ENCODE measurements at regions not wholly inside any gene's neighbourhood (a gene's known extent, or its start where the extent isn't known, plus 50 kb on each side); places are given as distances from the start of the nearest gene placed in this dataset.

DNA sequence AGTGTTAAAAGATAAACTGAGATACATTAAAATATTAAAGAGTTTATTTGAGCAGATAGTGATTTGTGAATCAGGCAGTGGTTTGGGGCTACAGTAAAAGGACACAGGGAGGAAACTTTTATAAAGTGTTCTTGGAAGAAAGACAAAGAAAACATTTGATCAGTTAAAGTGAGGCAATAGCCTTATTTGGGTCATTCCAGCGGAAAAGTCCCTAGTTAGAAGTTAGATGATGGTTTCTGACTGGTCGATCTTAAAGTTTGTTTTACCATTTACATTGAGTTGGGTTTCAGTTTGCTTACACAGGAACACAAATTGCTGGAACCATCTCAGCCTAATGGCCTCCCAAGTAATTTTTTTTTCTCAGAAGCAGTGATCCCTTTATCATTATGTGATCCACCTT, 69.7 kb downstream of the PPP1R2C start:
- TF ChIP-seq TAF1 (IDR thresholded peaks at IDR 0.05; ENCODE audit: low read depth) = no peak
- no peak for TF ChIP-seq EGR1 (IDR thresholded peaks at IDR 0.05)
- TF ChIP-seq, protein P1, sequence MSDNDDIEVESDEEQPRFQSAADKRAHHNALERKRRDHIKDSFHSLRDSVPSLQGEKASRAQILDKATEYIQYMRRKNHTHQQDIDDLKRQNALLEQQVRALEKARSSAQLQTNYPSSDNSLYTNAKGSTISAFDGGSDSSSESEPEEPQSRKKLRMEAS (IDR thresholded peaks at IDR 0.05) = no peak
- TF ChIP-seq ZBTB7A (IDR thresholded peaks at IDR 0.05; ENCODE audit: low read depth) = no peak
- no peak for TF ChIP-seq CEBPB (IDR thresholded peaks at IDR 0.05)
- TF ChIP-seq EP300 (IDR thresholded peaks at IDR 0.05; ENCODE audit: borderline replicate concordance) = no peak

- TF ChIP-seq TCF12 (IDR thresholded peaks at IDR 0.05; ENCODE audit: low read depth) (no peak), FOXM1 (IDR thresholded peaks at IDR 0.05; ENCODE audit: borderline replicate concordance, low read depth) (no peak), TEAD4 (IDR thresholded peaks at IDR 0.05) (no peak), REST (IDR thresholded peaks at IDR 0.05; ENCODE audit: low read depth) (no peak), CEBPB (IDR thresholded peaks at IDR 0.05) (no peak), ZBTB7A (IDR thresholded peaks at IDR 0.05; ENCODE audit: low read depth) (no peak), EGR1 (IDR thresholded peaks at IDR 0.05) (no peak), CREB1 (IDR thresholded peaks at IDR 0.05; ENCODE audit: low read depth) (no peak), NFIC (IDR thresholded peaks at IDR 0.05) (no peak)
- TF ChIP-seq, protein P1 (IDR thresholded peaks at IDR 0.05) = no peak
Measured at GRCh38 chrX:42707742-42708141, 70.2 kb downstream of the PPP1R2C start.

DNA sequence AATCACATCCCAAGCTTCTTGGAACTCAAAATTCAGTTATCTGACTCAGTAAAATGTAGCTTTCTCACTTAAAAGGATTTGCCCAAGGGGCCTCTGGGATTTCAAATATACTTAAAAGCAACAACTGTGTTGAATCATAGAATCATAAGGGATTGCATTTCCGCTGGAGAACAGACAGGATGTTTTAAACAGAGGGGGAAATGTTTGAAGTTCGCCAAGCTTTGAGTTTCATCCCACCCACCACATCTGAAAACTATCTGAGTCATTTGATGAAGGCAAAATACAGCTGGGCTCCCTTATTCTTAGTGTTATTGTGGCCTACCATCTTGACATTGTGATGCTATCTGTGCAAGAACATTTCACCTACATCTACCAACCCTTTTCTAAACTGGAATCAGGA, 73.5 kb downstream of the PPP1R2C start:
- TF ChIP-seq TAF1 (IDR thresholded peaks at IDR 0.05; ENCODE audit: low read depth) = no peak
- no peak for TF ChIP-seq CREB1 (IDR thresholded peaks at IDR 0.05; ENCODE audit: low read depth)
- no peak for TF ChIP-seq CEBPB (IDR thresholded peaks at IDR 0.05)
- no peak for TF ChIP-seq EGR1 (IDR thresholded peaks at IDR 0.05)
- TF ChIP-seq FOXM1 (IDR thresholded peaks at IDR 0.05; ENCODE audit: borderline replicate concordance, low read depth) = no peak

GRCh38 chrX:42697544-42697943, 80.4 kb downstream of the PPP1R2C start:
- TF ChIP-seq TEAD4 (IDR thresholded peaks at IDR 0.05) (no peak), CEBPB (IDR thresholded peaks at IDR 0.05) (no peak), USF1 (IDR thresholded peaks at IDR 0.05) (no peak)

DNA sequence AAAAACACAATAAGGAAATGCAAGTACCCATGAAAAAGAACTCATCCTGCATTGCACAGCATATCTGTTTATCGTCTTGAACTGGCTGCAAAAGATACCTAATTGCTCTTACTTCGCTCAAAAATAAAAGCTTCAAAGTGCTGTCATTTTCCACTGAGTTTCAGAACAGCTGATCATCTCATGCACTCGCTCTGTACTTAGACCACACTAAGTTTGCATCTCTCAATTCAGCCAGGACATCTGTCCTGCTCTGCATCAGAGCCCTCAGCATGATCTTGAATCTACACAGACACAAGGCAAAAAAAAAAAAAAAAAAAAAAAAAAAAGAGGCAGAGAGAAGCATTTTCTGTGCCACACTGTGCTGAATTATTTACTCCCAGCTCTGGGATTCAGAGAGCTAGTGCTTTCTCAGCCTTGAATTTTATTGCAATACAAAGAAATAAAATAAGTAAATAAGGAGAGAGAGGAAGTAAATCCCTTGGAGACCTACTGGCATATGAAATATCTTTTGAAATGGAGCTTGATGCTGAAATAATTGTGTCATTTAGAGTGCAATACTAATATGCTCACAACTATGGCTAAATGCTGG, 81.3 kb downstream of the PPP1R2C start:
- TF ChIP-seq YY1 (IDR thresholded peaks at IDR 0.05; ENCODE audit: low read depth) = no peak
- TF ChIP-seq EP300 (IDR thresholded peaks at IDR 0.05; ENCODE audit: borderline replicate concordance) = no peak
- no peak for TF ChIP-seq TCF12 (IDR thresholded peaks at IDR 0.05; ENCODE audit: low read depth)
- TF ChIP-seq CEBPB (IDR thresholded peaks at IDR 0.05) = no peak
- TF ChIP-seq, protein P1 (IDR thresholded peaks at IDR 0.05) = no peak
- TF ChIP-seq TEAD4 (IDR thresholded peaks at IDR 0.05) = no peak
- TF ChIP-seq CREB1 (IDR thresholded peaks at IDR 0.05; ENCODE audit: low read depth) = no peak
- TF ChIP-seq RAD21 (IDR thresholded peaks at IDR 0.05; ENCODE audit: low read depth) = no peak
- no peak for TF ChIP-seq REST (IDR thresholded peaks at IDR 0.05; ENCODE audit: low read depth)
- no peak for TF ChIP-seq USF1 (IDR thresholded peaks at IDR 0.05)
- no peak for TF ChIP-seq FOXM1 (IDR thresholded peaks at IDR 0.05; ENCODE audit: borderline replicate concordance, low read depth)
- no peak for TF ChIP-seq ZBTB7A (IDR thresholded peaks at IDR 0.05; ENCODE audit: low read depth)
- no peak for TF ChIP-seq TAF1 (IDR thresholded peaks at IDR 0.05; ENCODE audit: low read depth)
- no peak for TF ChIP-seq NFIC (IDR thresholded peaks at IDR 0.05)
- no peak for TF ChIP-seq EGR1 (IDR thresholded peaks at IDR 0.05)

DNA sequence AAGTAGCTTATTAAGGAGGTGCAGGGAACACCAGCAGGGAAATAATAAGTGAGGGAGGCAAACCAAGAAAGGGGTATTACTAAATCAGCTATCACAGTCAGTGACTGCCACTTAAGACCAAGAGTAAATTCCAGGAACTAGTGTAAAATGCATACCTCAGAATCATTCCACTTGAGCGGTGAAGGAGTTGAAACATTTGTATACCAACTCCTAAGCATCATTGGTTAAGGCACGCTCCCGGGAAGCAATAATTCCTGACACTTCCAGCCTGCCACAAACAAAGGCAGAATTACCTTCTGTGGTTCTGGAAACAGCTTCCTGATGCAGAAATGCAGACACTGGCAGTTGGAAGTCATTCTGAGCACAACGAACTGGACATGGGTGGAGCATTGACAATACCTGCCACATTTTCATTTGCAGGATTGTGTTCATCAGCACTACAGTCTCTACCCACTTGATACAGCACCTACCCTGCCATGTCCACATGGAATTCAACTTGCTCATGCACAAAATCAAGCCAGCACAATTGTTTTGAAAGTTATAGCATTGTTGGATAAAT, 82.1 kb downstream of the PPP1R2C start:
- TF ChIP-seq YY1 (IDR thresholded peaks at IDR 0.05; ENCODE audit: low read depth) (no peak), EP300 (IDR thresholded peaks at IDR 0.05; ENCODE audit: borderline replicate concordance) (peak; percentile 76), CREB1 (IDR thresholded peaks at IDR 0.05; ENCODE audit: low read depth) (no peak), USF1 (IDR thresholded peaks at IDR 0.05) (no peak), EGR1 (IDR thresholded peaks at IDR 0.05) (no peak), RAD21 (IDR thresholded peaks at IDR 0.05; ENCODE audit: low read depth) (no peak), ZBTB7A (IDR thresholded peaks at IDR 0.05; ENCODE audit: low read depth) (no peak), REST (IDR thresholded peaks at IDR 0.05; ENCODE audit: low read depth) (no peak), NFIC (IDR thresholded peaks at IDR 0.05) (peak; percentile 31; the same call in 1 of the 2 replicates), FOXM1 (IDR thresholded peaks at IDR 0.05; ENCODE audit: borderline replicate concordance, low read depth) (no peak; the same call in 1 of the 2 replicates), CEBPB (IDR thresholded peaks at IDR 0.05) (no peak), TAF1 (IDR thresholded peaks at IDR 0.05; ENCODE audit: low read depth) (no peak), TEAD4 (IDR thresholded peaks at IDR 0.05) (peak; percentile 50), TCF12 (IDR thresholded peaks at IDR 0.05; ENCODE audit: low read depth) (peak; percentile 71)
- TF ChIP-seq, protein P1 (IDR thresholded peaks at IDR 0.05) = no peak

All from Ishikawa (cell line).